ENCODE measurements at regions not wholly inside any gene's neighbourhood (a gene's known extent, or its start where the extent isn't known, plus 50 kb on each side); places are given as distances from the start of the nearest gene placed in this dataset.

DNA sequence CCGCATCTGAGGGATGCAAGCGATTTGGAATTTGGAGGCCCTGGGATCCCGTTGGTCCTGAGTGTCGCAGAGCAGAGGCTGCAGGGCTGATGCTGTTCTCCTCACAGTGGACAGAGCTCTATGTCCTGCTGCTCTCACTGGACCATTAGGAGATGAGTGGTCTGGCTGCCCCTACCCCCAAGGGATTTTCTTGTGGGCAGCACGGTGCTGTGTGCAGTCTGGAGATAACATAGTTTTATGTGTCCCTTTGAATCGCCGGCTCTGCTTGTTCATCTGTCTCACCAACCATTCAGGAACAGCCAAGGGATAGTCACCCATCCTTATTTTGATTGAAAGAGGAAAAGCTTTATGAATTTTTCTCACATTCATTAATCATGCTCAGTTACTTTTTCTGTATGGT, 49.9 kb downstream of the CHRM3 start:
- no peaks in the 10 kb centered on the region for H3K36me3 ChIP-seq (ENCODE audit: control insufficient read depth, insufficient read depth, low read length)
- 95 to 96% methylated on average over 5 to 7 of the region's 7 CpGs for WGBS, 2 experiments
- H3K27me3 ChIP-seq (ENCODE audit: control insufficient read depth, insufficient read depth, low read length, poor library complexity, severe bottlenecking), result no peaks in the 10 kb centered on the region
- no peaks in the 10 kb centered on the region for H3K4me1 ChIP-seq (ENCODE audit: control insufficient read depth, insufficient read depth, low read length)
- no peaks in the 10 kb centered on the region for H3K9me3 ChIP-seq (ENCODE audit: control insufficient read depth, low read length)
- no peak overlapping the region for H3K4me3 ChIP-seq (ENCODE audit: insufficient read depth, low read depth, low read length)
- no peak overlapping the region for H3K27ac ChIP-seq (ENCODE audit: insufficient read depth, low read depth, low read length, poor library complexity, severe bottlenecking)

DNA sequence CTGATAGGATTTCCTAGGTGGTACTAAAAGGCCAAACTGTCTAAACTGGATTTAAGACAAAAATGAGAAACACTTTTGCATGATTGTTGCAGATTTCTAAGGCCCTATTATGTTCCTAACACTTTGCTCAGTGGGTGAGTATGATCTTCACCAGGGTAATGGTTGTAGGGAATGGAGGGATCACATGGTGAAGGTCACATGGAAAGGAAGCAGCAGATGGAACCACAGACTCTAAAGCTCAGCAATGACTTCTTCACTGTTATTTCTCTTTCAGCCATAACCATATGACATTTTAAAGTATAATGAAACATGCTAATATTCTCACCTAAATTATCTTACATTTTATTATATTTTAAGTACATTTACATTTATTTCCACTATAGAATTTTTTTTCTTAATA, 51.5 kb downstream of the CHRM3 start:
- H3K9me3 ChIP-seq (ENCODE audit: control insufficient read depth, low read length), result no peaks in the 10 kb centered on the region
- H3K36me3 ChIP-seq (ENCODE audit: control insufficient read depth, insufficient read depth, low read length), result no peaks in the 10 kb centered on the region
- no peak overlapping the region for H3K4me3 ChIP-seq (ENCODE audit: insufficient read depth, low read depth, low read length)
- H3K27me3 ChIP-seq (ENCODE audit: control insufficient read depth, insufficient read depth, low read length, poor library complexity, severe bottlenecking), result no peaks in the 10 kb centered on the region
- no peak overlapping the region for H3K27ac ChIP-seq (ENCODE audit: insufficient read depth, low read depth, low read length, poor library complexity, severe bottlenecking)
- H3K4me1 ChIP-seq (ENCODE audit: control insufficient read depth, insufficient read depth, low read length), result no peaks in the 10 kb centered on the region

DNA sequence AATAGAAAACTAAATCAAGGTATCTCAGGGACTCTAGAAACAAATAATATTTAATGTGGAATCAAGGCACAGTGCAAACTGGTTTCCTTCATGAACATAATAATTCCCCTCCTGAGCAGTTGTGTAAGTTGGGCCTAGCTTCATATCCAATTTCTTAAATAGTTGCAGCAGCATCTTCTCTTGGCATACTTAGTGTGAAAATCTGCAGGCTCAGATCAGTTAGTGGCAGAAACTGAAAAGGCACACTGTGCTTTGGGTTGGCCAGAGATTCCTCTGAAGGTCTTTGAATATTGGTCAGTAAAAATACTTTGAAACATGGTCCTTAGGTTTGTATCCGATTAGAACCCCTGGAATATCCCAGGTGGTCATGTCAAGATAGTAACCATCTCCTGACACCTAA, 52.5 kb downstream of the CHRM3 start:
- WGBS, 2 experiments, result 95 to 100% methylated on average over 1 of the region's 1 CpG

DNA sequence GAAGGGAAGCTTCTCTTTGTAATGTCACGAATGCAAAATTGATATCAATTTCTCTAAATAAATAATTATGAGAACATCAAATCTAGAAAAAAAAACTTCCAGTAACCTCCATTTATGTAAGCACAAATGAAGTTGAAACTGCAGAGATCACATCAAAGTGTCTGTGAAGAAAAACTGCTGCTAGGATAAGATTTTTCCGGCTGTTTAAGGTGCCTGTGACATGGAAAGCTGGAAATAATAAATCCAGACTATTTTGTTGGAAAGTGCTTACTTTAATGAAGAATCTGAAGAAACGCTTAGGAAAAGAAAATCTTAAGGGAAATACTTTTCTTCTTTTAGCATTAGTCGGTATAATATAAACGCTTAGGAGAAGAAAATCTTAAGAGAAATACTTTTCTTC, 57.0 kb downstream of the CHRM3 start:
- no peaks in the 10 kb centered on the region for H3K9me3 ChIP-seq (ENCODE audit: control insufficient read depth, low read length)
- H3K4me1 ChIP-seq (ENCODE audit: control insufficient read depth, insufficient read depth, low read length), result no peaks in the 10 kb centered on the region
- H3K4me3 ChIP-seq (ENCODE audit: insufficient read depth, low read depth, low read length), result no peak overlapping the region
- WGBS, 2 experiments, result 91 to 100% methylated on average over 2 to 4 of the region's 5 CpGs
- no peaks in the 10 kb centered on the region for H3K36me3 ChIP-seq (ENCODE audit: control insufficient read depth, insufficient read depth, low read length)
- no peaks in the 10 kb centered on the region for H3K27me3 ChIP-seq (ENCODE audit: control insufficient read depth, insufficient read depth, low read length, poor library complexity, severe bottlenecking)
- H3K27ac ChIP-seq (ENCODE audit: insufficient read depth, low read depth, low read length, poor library complexity, severe bottlenecking), result no peak overlapping the region

More for the DNA sequence above, 52.5 kb downstream of the CHRM3 start:
- H3K4me1 ChIP-seq (ENCODE audit: control insufficient read depth, insufficient read depth, low read length), result no peaks in the 10 kb centered on the region
- H3K36me3 ChIP-seq (ENCODE audit: control insufficient read depth, insufficient read depth, low read length), result no peaks in the 10 kb centered on the region
- no peak overlapping the region for H3K4me3 ChIP-seq (ENCODE audit: insufficient read depth, low read depth, low read length)
- no peaks in the 10 kb centered on the region for H3K27me3 ChIP-seq (ENCODE audit: control insufficient read depth, insufficient read depth, low read length, poor library complexity, severe bottlenecking)
- H3K9me3 ChIP-seq (ENCODE audit: control insufficient read depth, low read length), result no peaks in the 10 kb centered on the region
- no peak overlapping the region for H3K27ac ChIP-seq (ENCODE audit: insufficient read depth, low read depth, low read length, poor library complexity, severe bottlenecking)

DNA sequence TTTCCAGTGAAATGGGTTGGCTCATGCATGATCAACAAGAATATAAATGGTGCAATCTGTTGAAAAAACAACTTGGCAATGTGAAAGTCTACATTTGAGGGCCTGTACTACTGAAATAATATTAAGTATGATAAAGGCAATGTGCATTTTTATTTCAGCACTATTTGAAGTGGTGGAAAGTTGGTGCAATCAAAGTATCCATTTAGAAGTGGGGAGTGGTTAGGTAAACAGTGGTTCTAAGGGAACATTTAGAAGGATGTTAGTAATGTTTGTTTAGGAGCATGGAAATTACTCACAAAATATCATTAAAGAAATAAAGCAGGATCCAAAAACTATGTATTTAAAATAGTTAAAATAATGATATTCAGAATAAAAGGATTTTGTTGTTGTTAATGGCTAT, 60.2 kb downstream of the CHRM3 start:
- Histone ChIP-seq H3K9me3 (ENCODE audit: control insufficient read depth, low read length) (no peaks in the 10 kb centered on the region), H3K36me3 (ENCODE audit: control insufficient read depth, insufficient read depth, low read length) (no peaks in the 10 kb centered on the region), H3K4me3 (ENCODE audit: insufficient read depth, low read depth, low read length) (no peak overlapping the region), H3K4me1 (ENCODE audit: control insufficient read depth, insufficient read depth, low read length) (no peaks in the 10 kb centered on the region), H3K27ac (ENCODE audit: insufficient read depth, low read depth, low read length, poor library complexity, severe bottlenecking) (no peak overlapping the region), H3K27me3 (ENCODE audit: control insufficient read depth, insufficient read depth, low read length, poor library complexity, severe bottlenecking) (no peaks in the 10 kb centered on the region)

DNA sequence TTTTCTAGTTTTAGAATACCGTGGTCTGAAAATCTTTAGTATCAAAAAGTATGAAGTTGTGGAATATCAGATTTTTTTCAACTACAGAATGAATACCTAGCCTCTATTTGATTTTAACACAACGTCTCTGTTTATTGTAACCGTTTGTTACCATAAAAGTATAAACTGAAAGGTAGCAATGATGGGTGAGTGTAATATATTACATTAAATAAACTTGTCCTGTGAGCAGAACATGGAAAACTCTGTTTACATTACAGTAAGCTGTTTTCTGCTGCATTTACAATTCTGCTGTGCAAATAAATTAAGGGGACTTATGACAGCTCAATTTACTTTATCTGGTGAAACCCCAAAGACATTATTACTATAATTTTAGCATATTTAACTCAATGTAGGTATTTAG, 62.5 kb downstream of the CHRM3 start:
- WGBS, 2 experiments, result no CpG with 5 or more reads among the region's 3 CpGs
- Histone ChIP-seq H3K4me1 (ENCODE audit: control insufficient read depth, insufficient read depth, low read length) (no peaks in the 10 kb centered on the region), H3K4me3 (ENCODE audit: insufficient read depth, low read depth, low read length) (no peak overlapping the region), H3K36me3 (ENCODE audit: control insufficient read depth, insufficient read depth, low read length) (no peaks in the 10 kb centered on the region), H3K27ac (ENCODE audit: insufficient read depth, low read depth, low read length, poor library complexity, severe bottlenecking) (no peak overlapping the region), H3K9me3 (ENCODE audit: control insufficient read depth, low read length) (no peaks in the 10 kb centered on the region), H3K27me3 (ENCODE audit: control insufficient read depth, insufficient read depth, low read length, poor library complexity, severe bottlenecking) (no peaks in the 10 kb centered on the region)

DNA sequence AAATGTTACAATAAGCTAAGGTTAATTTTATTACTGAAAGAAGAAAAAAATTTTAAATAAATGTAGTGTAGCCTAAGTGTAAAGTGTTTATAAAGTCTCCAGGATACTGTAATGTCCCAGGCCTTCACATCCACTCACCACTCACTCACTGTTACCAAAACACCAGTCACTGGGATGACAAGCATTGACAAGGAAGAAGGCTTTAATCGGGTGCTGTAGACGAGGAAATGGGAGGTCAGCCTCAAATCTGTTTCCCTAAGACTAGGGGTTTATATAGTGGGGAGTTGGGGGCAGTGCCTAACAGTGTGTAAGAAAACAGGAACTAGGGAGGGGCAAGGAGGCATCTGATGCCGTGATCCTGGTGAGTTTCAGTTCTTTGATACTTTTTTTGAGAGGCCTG, 69.4 kb downstream of the CHRM3 start:
- Histone ChIP-seq H3K36me3 (ENCODE audit: control insufficient read depth, insufficient read depth, low read length) (no peaks in the 10 kb centered on the region), H3K4me3 (ENCODE audit: insufficient read depth, low read depth, low read length) (no peak overlapping the region), H3K27ac (ENCODE audit: insufficient read depth, low read depth, low read length, poor library complexity, severe bottlenecking) (no peak overlapping the region), H3K4me1 (ENCODE audit: control insufficient read depth, insufficient read depth, low read length) (no peaks in the 10 kb centered on the region), H3K27me3 (ENCODE audit: control insufficient read depth, insufficient read depth, low read length, poor library complexity, severe bottlenecking) (no peaks in the 10 kb centered on the region), H3K9me3 (ENCODE audit: control insufficient read depth, low read length) (no peaks in the 10 kb centered on the region)
- 89 to 98% methylated on average over 3 of the region's 3 CpGs for WGBS, 2 experiments

DNA sequence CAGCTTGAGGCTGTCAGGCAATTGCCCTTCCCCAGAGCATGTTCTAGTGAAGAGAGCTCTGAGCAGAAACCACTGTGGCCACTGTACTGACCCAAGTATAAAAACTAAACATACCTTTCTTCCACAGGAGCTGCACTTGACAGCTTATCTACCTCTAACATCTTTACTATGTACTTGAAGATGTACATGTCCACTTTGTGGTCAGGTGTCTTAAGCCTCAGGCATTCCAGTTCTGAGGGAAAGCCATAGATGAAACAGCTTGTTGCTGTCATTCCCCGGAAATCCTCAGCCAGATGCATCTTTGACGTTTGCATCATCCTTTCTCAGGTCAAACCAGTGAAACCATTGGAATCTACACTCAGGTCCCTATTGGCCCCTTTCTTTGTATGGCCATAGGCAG, 70.4 kb downstream of the CHRM3 start:
- H3K4me3 ChIP-seq (ENCODE audit: insufficient read depth, low read depth, low read length), result no peak overlapping the region
- no peaks in the 10 kb centered on the region for H3K27me3 ChIP-seq (ENCODE audit: control insufficient read depth, insufficient read depth, low read length, poor library complexity, severe bottlenecking)
- H3K9me3 ChIP-seq (ENCODE audit: control insufficient read depth, low read length), result no peaks in the 10 kb centered on the region
- H3K4me1 ChIP-seq (ENCODE audit: control insufficient read depth, insufficient read depth, low read length), result no peaks in the 10 kb centered on the region
- no peaks in the 10 kb centered on the region for H3K36me3 ChIP-seq (ENCODE audit: control insufficient read depth, insufficient read depth, low read length)
- no peak overlapping the region for H3K27ac ChIP-seq (ENCODE audit: insufficient read depth, low read depth, low read length, poor library complexity, severe bottlenecking)
- WGBS, 2 experiments, result 91% methylated on average over 2 of the region's 2 CpGs

DNA sequence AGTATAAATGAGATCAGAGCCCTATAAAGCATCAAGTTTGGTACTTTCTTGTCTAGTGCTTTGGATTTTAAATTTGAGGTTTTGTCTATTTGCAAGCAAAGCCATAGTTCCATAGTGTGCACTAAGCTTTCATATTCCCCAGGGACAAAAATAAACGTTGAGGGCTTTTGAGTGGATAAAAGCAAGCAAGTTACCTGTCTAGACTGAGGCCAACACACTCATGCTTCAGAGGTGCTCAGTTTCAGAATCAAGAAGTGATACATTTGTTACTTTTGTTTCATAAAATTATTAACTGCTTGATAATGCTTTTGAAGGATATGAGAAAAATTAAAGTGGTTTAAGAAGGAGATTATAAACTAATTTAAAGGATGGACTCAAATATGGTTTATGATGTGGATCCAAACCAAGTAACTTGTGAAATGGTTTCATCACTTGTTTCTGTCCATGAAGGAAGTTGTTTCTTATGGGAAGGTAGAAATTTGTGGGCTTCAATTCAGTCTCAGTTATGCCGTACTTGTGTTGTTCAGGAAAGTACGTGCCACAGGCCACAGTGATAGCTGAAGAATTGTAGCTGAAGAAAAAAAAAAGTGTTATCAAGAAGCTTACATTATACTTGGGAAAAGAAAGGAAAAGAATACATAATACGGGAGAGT, 71.2 kb downstream of the CHRM3 start:
- Histone ChIP-seq H3K4me1 (ENCODE audit: control insufficient read depth, insufficient read depth, low read length) (no peaks in the 10 kb centered on the region), H3K4me3 (ENCODE audit: insufficient read depth, low read depth, low read length) (no peak overlapping the region), H3K27me3 (ENCODE audit: control insufficient read depth, insufficient read depth, low read length, poor library complexity, severe bottlenecking) (no peaks in the 10 kb centered on the region), H3K9me3 (ENCODE audit: control insufficient read depth, low read length) (no peaks in the 10 kb centered on the region), H3K27ac (ENCODE audit: insufficient read depth, low read depth, low read length, poor library complexity, severe bottlenecking) (no peak overlapping the region), H3K36me3 (ENCODE audit: control insufficient read depth, insufficient read depth, low read length) (no peaks in the 10 kb centered on the region)
- 88 to 91% methylated on average over 4 of the region's 4 CpGs for WGBS, 2 experiments

DNA sequence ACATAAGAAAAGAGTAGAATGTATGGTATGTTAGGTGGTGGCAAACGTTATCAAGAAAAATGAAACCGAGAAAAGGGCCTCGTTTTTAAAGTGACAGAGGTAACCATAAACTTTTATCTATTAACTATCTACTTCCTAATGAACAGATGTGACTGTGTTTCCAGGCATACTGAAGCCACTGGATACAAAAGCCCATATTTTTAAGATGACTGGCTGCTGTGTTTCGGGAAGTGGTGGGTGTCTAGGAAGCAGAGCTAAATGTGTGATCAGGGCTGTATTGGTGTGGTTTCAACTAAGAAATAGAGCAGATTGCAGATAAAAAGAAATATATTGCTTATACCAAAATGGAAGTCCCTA, 71.8 kb downstream of the CHRM3 start:
- Histone ChIP-seq H3K9me3 (ENCODE audit: control insufficient read depth, low read length) (no peaks in the 10 kb centered on the region), H3K27ac (ENCODE audit: insufficient read depth, low read depth, low read length, poor library complexity, severe bottlenecking) (no peak overlapping the region), H3K27me3 (ENCODE audit: control insufficient read depth, insufficient read depth, low read length, poor library complexity, severe bottlenecking) (no peaks in the 10 kb centered on the region), H3K4me1 (ENCODE audit: control insufficient read depth, insufficient read depth, low read length) (no peaks in the 10 kb centered on the region), H3K36me3 (ENCODE audit: control insufficient read depth, insufficient read depth, low read length) (no peaks in the 10 kb centered on the region), H3K4me3 (ENCODE audit: insufficient read depth, low read depth, low read length) (no peak overlapping the region)
- WGBS, 2 experiments, result 87 to 94% methylated on average over 1 to 4 of the region's 4 CpGs

DNA sequence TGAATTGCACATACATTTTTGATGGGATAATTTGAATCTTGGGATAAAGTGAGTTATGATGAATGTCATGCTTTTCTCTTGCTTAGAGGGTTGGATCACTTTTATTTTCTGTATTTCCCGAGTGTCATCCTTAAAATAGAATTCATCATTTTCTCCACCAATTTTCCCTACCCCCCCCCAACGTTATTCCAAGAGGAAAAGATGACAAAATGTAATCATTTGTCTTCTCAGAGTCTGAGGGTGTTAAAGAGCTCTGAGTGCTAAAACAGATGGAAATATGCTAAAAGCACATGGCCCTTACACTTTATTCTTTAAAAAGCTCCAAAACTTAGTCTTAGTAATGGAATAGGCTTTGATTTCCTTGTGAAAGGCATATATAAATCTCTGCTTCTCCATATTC, 81.4 kb downstream of the CHRM3 start:
- Histone ChIP-seq H3K36me3 (ENCODE audit: control insufficient read depth, insufficient read depth, low read length) (no peaks in the 10 kb centered on the region), H3K4me3 (ENCODE audit: insufficient read depth, low read depth, low read length) (no peak overlapping the region), H3K4me1 (ENCODE audit: control insufficient read depth, insufficient read depth, low read length) (no peaks in the 10 kb centered on the region), H3K27me3 (ENCODE audit: control insufficient read depth, insufficient read depth, low read length, poor library complexity, severe bottlenecking) (no peaks in the 10 kb centered on the region), H3K27ac (ENCODE audit: insufficient read depth, low read depth, low read length, poor library complexity, severe bottlenecking) (no peak overlapping the region), H3K9me3 (ENCODE audit: control insufficient read depth, low read length) (no peaks in the 10 kb centered on the region)
- WGBS, 2 experiments, result 86% methylated on average over 1 of the region's 2 CpGs; no CpG with 5 or more reads in 1 of the 2 experiments
